Muscle layer of colon (tissue), 2 donors: ENCODE measurements at regions not wholly inside any gene's neighbourhood (a gene's known extent, or its start where the extent isn't known, plus 50 kb on each side); places are given as distances from the start of the nearest gene placed in this dataset.
"Not testable (repeated sequence)": the region's sequence is repeated elsewhere in the genome, so short reads cannot be mapped to it uniquely, and the experiment has no call there.

Experiments
- H3K27ac ChIP-seq: one replicate; pipeline ENCODE4 v1.7.0; 2013; ENCODE audit warnings: low read depth, mild to moderate bottlenecking, low read length, moderate library complexity
- H3K27me3 ChIP-seq, 2 donors: one replicate each; pipeline ENCODE4 v1.7.0; 2013; ENCODE audit warnings: low read length in 2 of 2, mild to moderate bottlenecking in 2 of 2; ENCODE audit not compliant: insufficient read depth in 2 of 2, control insufficient read depth in 1 of 2
- H3K36me3 ChIP-seq: one replicate; pipeline ENCODE4 v1.7.0; 2013; ENCODE audit warnings: mild to moderate bottlenecking, low read length; ENCODE audit not compliant: insufficient read depth
- H3K4me1 ChIP-seq: one replicate; pipeline ENCODE4 v1.7.0; 2013; ENCODE audit warnings: mild to moderate bottlenecking, low read length; ENCODE audit not compliant: insufficient read depth
- H3K4me3 ChIP-seq, 2 donors: one replicate each; pipeline ENCODE4 v1.7.0; 2013; ENCODE audit warnings: low read length in 2 of 2, low read depth in 1 of 2, mild to moderate bottlenecking in 1 of 2, moderate library complexity in 1 of 2
- H3K9ac ChIP-seq: one replicate; pipeline ENCODE4 v1.7.0; 2013; ENCODE audit warnings: low read length
- H3K9me3 ChIP-seq: one replicate; pipeline ENCODE4 v1.7.0; 2013; ENCODE audit warnings: mild to moderate bottlenecking, low read length
- donor health status: abdominal sarcoma.
- donor health status: Adenocarcinoma of cecum.

DNA sequence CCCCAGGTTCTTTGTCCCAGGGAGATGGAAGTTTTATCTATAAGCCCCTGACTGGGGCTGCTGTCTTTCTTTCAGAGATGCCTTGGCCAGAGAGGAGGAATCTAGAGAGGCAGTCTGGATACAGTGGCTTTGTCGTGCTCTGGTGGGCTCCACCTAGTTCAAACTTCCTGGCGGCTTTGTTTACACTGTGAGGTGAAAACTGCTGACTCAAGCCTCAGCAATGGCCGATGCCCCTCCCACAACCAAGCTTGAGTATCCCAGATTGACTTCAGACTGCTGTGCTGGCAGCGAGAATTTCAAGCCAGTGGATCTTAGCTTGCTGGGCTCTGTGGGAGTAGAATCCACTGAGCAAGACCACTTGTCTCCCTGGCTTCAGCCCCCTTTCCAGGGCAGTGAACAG is 1288.8 kb downstream of the REEP3 start:
- not testable (repeated sequence) for H3K36me3 ChIP-seq, H3K27me3 ChIP-seq, H3K27ac ChIP-seq, H3K9me3 ChIP-seq, H3K4me1 ChIP-seq, H3K4me3 ChIP-seq, H3K9ac ChIP-seq

DNA sequence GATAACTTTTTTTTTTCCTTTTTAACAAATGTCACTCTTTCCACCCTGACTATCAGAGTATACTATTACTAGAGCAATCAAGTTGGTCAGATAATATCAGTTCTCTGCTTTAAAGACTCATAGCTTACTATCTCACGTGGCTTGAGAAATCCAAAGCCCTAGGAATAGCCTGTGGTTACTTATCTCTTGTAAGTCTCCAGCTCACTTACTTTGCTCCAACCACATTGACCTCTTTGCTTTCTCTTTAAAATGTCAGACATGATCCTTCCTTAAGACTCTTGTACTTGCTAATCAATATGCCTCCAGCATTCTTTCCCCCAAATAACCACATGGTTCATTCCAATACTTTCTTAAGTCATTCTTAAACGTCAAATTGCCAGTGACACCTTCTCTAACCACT is 1292.2 kb downstream of the REEP3 start:
- H3K36me3 ChIP-seq: no peaks in the 10 kb centered on the region
- H3K9me3 ChIP-seq: no peaks in the 10 kb centered on the region
- H3K4me1 ChIP-seq: no peaks in the 10 kb centered on the region
- H3K27ac ChIP-seq: no peak overlapping the region
- H3K9ac ChIP-seq: no peak overlapping the region
- no peak overlapping the region for H3K4me3 ChIP-seq
- H3K27me3 ChIP-seq: no peaks in the 10 kb centered on the region

DNA sequence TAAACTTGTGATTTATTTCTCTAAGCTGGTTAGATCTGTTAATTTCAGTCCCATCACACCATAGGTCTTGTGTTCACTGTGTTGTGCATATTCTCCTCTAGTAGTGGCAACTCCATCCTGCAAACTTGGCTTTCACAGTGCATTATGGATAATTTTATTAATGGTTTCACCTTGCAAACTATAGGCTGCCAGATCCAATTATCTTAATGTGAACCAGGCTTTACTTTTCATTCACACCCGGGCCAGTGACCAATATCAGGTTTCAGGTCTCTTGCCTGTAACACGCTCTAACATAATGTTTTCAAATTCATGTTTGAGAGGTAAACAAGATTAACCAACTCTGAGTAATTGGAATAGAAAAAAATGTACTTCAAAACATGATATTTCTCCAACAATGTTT is 1293.0 kb downstream of the REEP3 start:
- H3K27ac ChIP-seq: no peak overlapping the region
- no peaks in the 10 kb centered on the region for H3K36me3 ChIP-seq
- no peaks in the 10 kb centered on the region for H3K9me3 ChIP-seq
- H3K27me3 ChIP-seq: no peaks in the 10 kb centered on the region
- H3K4me3 ChIP-seq: no peak overlapping the region
- H3K9ac ChIP-seq: no peak overlapping the region
- H3K4me1 ChIP-seq: no peaks in the 10 kb centered on the region

DNA sequence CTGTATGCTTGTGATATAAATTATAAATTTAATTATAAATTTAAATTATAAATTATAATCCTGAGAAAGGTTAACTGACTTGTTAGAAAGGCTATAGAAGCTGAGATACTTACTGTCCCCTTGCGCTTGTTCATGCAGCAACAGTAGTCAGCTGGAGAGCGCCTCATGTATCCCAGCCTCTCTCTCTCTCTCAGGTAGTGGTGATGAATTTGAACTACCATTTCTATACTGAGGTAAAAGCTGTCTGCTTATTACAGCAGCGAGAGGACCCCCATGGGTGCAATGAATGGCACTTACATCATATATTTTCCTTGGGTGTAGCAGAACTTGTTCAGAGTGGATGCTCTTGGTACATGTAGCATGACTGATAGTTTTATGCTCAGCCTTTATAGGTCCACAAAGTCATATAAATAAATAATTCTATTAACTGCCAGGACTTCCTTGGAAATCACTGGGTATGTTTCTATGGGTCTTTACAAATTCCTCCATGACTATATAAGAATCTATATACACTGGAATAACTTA is 1308.7 kb downstream of the REEP3 start:
- H3K4me3 ChIP-seq: no peak overlapping the region
- no peak overlapping the region for H3K27ac ChIP-seq
- H3K36me3 ChIP-seq: no peaks in the 10 kb centered on the region
- H3K4me1 ChIP-seq: no peaks in the 10 kb centered on the region
- no peak overlapping the region for H3K9ac ChIP-seq
- no peaks in the 10 kb centered on the region for H3K9me3 ChIP-seq
- no peaks in the 10 kb centered on the region for H3K27me3 ChIP-seq

DNA sequence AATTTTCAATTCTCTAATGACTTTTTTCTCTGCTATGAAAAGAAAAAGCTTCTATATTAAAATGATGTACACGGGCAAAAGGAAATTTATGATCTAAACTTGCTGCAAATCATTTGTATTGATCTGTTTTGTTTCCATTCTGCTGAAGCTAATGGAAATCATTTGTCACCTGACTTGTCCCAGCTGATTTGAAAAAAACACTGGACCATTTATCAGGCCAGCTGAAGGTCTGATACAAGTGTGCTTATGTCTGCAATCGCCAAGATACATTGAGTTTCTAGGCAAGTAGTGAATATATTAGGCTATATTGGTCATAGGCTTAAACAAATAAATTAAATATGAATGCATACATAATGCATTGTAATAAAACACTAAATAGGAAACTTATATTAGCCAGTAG is 1309.7 kb downstream of the REEP3 start:
- Histone ChIP-seq H3K36me3 (no peaks in the 10 kb centered on the region), H3K4me1 (no peaks in the 10 kb centered on the region), H3K27me3 (no peaks in the 10 kb centered on the region), H3K27ac (no peak overlapping the region), H3K9me3 (no peaks in the 10 kb centered on the region), H3K9ac (no peak overlapping the region), H3K4me3 (no peak overlapping the region)

DNA sequence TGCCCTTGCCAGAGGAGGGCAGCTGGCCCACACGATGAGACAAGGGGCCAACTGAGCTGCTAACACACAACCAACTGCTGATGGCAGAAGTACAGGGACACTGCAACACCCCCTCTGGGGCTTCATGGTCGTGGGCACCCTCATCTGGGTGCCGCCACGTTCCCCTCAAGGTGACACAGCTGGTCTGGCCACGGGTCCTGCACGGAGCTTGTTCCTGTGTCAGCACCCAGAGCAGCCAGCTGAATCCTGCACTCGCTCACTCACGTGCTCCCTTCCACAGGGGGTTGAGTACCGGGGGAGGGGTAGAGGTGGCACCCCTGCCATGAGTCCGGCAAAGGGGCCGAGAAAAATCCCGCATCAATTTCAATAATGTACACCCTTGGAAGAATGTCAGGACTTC is 1319.1 kb downstream of the REEP3 start:
- Histone ChIP-seq H3K4me3 (no peak overlapping the region), H3K36me3 (no peaks in the 10 kb centered on the region), H3K27me3 (no peaks in the 10 kb centered on the region), H3K27ac (no peak overlapping the region), H3K9me3 (no peaks in the 10 kb centered on the region), H3K4me1 (no peaks in the 10 kb centered on the region), H3K9ac (no peak overlapping the region)

DNA sequence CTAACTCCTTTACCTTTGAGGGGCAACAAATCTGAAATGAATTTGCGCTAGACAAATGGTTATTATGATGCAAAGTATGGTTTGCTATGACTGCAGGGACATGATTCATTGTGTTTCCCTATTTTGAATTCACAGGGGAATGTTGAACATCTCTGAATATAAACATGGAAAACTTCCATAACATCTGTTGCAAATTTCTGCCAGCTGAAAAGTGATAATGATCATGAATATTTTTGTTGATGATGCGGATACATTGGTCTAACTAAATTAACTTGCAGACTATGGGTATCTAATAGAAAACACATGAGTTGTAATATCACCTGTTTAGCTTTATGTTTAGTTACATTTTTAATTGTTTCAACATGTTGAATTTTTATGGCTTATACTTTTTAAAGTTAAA is 1325.5 kb downstream of the REEP3 start:
- Histone ChIP-seq H3K9me3 (no peaks in the 10 kb centered on the region), H3K27me3 (no peaks in the 10 kb centered on the region), H3K4me1 (no peaks in the 10 kb centered on the region), H3K4me3 (no peak overlapping the region), H3K9ac (no peak overlapping the region), H3K27ac (no peak overlapping the region), H3K36me3 (no peaks in the 10 kb centered on the region)

DNA sequence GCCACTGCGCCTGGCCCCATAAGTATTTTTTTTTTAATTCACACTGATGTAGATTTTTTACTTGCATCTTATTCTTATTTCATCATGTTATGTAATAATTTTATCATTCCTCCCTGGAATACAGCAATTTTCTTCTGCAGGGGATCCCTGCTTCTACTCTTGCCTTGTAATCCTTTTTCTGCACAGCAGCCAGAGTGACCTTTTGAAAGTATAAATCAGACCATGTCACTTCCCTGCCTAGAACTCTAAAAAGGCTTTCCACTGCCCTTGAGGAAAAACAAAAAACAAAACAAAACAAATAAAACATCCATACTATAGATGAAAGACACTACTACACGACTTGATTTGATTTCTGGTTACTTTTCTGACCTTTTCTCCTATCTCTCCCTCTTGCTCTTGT is 1334.7 kb downstream of the REEP3 start:
- Histone ChIP-seq H3K9ac (no peak overlapping the region), H3K4me1 (no peaks in the 10 kb centered on the region), H3K9me3 (no peaks in the 10 kb centered on the region), H3K27ac (no peak overlapping the region), H3K27me3 (no peaks in the 10 kb centered on the region), H3K4me3 (no peak overlapping the region), H3K36me3 (no peaks in the 10 kb centered on the region)

DNA sequence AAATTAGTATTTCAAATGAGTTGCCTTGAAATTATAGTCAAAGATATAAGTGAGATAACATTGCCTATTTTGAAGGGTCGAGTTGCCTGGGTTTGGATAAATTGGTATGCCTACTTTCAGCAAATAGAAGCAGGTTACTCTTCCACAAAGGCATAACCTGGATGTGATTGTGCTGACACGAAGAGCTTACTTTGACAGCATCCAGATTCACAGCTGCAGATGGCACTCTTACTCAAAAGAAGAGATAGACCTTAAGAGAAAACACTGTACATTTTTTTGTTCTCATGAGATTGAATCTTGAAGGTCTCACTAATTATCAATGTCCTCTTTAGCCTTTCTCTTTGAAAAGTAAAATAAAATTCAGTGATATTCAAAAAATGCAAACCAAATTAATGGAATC is 1338.7 kb downstream of the REEP3 start:
- H3K4me3 ChIP-seq: no peak overlapping the region
- no peaks in the 10 kb centered on the region for H3K4me1 ChIP-seq
- no peaks in the 10 kb centered on the region for H3K9me3 ChIP-seq
- H3K27ac ChIP-seq: no peak overlapping the region
- H3K9ac ChIP-seq: no peak overlapping the region
- H3K27me3 ChIP-seq: no peaks in the 10 kb centered on the region
- no peaks in the 10 kb centered on the region for H3K36me3 ChIP-seq

DNA sequence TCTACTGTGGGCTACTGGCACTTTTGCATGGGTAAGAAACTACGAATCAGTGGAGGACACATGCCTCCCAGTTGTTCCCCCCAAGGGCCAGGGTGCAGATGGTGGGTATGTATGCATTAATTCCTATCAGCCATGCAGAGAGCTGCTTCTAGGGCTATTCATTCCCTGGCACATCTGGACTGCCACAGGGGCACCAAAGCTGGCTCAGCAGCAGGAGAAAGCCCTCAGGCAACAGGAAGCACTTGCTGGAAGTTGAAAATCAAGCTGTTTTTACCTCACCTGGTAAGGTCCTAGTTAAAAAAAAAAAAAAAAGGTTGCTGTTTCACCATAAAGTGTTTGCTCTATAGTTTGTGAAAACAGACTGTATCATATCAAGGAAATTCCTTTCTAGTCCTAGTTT is 1342.6 kb downstream of the REEP3 start:
- Histone ChIP-seq H3K4me3 (no peak overlapping the region), H3K9me3 (no peaks in the 10 kb centered on the region), H3K4me1 (no peaks in the 10 kb centered on the region), H3K27me3 (no peaks in the 10 kb centered on the region), H3K27ac (no peak overlapping the region), H3K9ac (no peak overlapping the region), H3K36me3 (no peaks in the 10 kb centered on the region)

DNA sequence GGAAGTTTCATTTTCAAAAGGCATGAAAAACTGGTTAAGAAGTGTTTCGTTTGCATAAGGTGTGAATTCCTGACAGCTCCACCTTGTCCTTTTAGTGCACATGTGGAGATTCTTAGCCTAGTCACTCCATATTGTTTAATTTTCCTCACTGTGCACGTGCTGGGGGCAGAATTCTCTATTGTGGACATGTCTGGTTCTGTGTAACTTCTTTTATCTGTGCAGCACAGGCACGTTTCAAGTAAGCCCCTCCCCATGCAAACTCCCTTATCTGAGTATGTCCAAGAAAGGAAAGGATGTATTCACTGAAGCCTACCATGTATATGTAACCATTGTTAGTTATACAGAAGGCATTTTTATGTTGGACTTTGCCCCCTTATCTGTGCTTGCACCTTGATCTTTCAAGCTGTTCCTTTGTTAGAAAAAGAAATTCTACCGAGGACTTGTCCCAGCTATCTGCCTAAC is 1346.3 kb downstream of the REEP3 start:
- Histone ChIP-seq H3K9ac (no peak overlapping the region), H3K4me1 (no peaks in the 10 kb centered on the region), H3K4me3 (no peak overlapping the region), H3K27ac (no peak overlapping the region), H3K36me3 (no peaks in the 10 kb centered on the region), H3K27me3 (no peaks in the 10 kb centered on the region), H3K9me3 (no peaks in the 10 kb centered on the region)

DNA sequence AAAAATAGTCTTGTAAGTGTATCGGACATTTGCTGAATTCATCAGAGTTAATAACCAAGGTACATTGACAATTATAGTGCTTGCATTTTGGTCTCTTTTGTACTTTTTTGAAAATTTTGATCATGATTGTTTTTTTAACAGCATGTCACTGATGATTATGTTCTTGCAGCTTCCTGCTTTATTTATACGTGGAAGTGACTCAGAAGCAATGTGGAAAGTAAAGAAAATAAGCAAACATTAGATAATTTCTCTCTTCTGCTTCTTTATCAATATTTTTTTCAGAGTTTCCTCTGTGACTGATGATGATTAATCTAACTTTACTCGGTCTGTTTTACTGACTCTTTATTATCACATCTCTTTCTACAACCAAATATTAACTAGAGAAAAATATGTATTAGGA is 1351.9 kb downstream of the REEP3 start:
- Histone ChIP-seq H3K36me3 (no peaks in the 10 kb centered on the region), H3K27me3 (no peaks in the 10 kb centered on the region), H3K4me1 (no peaks in the 10 kb centered on the region), H3K27ac (no peak overlapping the region), H3K9ac (no peak overlapping the region), H3K9me3 (no peaks in the 10 kb centered on the region), H3K4me3 (no peak overlapping the region)
